22Rv1 (cell line): ENCODE measurements at regions not wholly inside any gene's neighbourhood (a gene's known extent, or its start where the extent isn't known, plus 50 kb on each side); places are given as distances from the start of the nearest gene placed in this dataset.

Experiments used
- H3K27ac ChIP-seq: fragments of 450-650 bp; 2 replicates; pipeline ENCODE4 v1.5.1; 2017
- ZFX ChIP-seq: fragments of 450-650 bp; IDR thresholded peaks from 2 replicates; pipeline ENCODE4 v1.6.1; 2017; ENCODE audit warnings: antibody characterized with exemption, borderline replicate concordance
- TF ChIP-seq, protein P1 (sequence below): fragments of 450-650 bp; IDR thresholded peaks from 2 replicates; pipeline ENCODE4 v1.5.1; 2017; ENCODE audit warnings: mild to moderate bottlenecking

- H3K27ac ChIP-seq, result no peak overlapping the region
- TF ChIP-seq, protein P1, sequence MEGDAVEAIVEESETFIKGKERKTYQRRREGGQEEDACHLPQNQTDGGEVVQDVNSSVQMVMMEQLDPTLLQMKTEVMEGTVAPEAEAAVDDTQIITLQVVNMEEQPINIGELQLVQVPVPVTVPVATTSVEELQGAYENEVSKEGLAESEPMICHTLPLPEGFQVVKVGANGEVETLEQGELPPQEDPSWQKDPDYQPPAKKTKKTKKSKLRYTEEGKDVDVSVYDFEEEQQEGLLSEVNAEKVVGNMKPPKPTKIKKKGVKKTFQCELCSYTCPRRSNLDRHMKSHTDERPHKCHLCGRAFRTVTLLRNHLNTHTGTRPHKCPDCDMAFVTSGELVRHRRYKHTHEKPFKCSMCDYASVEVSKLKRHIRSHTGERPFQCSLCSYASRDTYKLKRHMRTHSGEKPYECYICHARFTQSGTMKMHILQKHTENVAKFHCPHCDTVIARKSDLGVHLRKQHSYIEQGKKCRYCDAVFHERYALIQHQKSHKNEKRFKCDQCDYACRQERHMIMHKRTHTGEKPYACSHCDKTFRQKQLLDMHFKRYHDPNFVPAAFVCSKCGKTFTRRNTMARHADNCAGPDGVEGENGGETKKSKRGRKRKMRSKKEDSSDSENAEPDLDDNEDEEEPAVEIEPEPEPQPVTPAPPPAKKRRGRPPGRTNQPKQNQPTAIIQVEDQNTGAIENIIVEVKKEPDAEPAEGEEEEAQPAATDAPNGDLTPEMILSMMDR, result no peak
- TF ChIP-seq ZFX, result no peak
These were observed 1396.5 kb upstream of the CELF2 start for GRCh38 chr10:9621216-9621615.

- TF ChIP-seq, protein P1, result no peak
- no peak for TF ChIP-seq ZFX
- H3K27ac ChIP-seq, result no peak overlapping the region
These were observed 1392.4 kb upstream of the CELF2 start for GRCh38 chr10:9625304-9625703.

DNA sequence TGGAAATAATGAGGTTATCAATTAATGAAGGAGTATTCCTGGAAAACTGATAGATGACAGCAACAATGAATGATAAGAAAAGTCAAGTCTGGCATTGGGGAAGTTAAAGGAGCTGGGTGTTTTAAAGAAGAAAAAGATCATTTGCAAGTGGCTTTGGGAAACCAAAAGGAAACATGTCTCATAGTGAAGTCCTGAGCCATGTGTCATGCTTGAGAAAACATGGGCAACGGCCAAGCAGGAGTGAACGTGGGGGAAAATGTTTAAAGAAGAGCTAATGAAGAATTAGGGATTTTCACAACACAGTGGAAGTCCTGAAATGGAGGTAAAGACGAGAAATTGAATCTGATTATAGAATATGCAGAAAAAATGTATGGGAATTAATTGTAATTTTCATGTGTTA lies 1383.2 kb upstream of the CELF2 start:
- TF ChIP-seq, protein P1, result no peak
- TF ChIP-seq ZFX, result no peak
- no peak overlapping the region for H3K27ac ChIP-seq

DNA sequence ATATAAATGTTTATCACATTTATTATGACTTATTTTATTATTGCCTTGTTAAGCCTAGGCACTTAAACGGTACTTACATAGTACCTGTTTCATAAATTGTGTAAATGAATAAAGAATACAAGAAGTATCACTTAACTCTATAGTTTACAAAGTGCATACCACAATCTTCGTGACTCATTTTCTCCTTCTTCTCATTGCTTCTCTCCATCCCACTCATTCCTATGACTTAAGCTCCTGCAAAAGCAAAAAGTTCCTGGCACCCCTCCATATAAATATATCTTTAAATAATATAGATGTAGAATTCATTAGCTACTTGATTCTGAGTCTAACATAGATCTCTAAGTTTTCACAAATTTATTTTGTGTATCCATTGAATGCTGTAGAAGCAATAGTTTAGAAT lies 1382.0 kb upstream of the CELF2 start:
- TF ChIP-seq ZFX, result no peak
- TF ChIP-seq, protein P1, result no peak
- H3K27ac ChIP-seq, result no peak overlapping the region

DNA sequence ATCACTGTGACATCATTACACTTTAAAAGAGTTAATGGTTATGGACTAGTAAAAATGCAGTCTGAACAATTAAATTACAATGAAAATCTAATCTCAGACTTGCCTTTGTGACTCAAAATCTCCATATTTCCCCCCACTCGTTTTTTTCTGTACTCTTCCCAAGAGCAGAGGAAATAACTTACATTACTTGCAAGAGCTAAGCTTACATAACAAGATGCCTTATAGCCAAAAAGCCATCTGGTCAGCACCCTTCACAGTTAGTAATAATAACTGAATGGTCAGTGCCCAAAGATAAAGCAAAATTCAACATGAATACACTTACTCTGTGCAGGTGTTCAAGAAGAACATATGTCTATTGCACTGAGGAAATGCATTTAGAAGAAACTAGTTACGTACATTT lies 1381.5 kb upstream of the CELF2 start:
- TF ChIP-seq, protein P1, result no peak
- no peak for TF ChIP-seq ZFX

GRCh38 chr10:9643782-9644181 lies 1373.9 kb upstream of the CELF2 start:
- TF ChIP-seq ZFX, result no peak
- TF ChIP-seq, protein P1, result no peak
- H3K27ac ChIP-seq, result no peak overlapping the region

More for the DNA sequence above, 1381.5 kb upstream of the CELF2 start:
- no peak overlapping the region for H3K27ac ChIP-seq

DNA sequence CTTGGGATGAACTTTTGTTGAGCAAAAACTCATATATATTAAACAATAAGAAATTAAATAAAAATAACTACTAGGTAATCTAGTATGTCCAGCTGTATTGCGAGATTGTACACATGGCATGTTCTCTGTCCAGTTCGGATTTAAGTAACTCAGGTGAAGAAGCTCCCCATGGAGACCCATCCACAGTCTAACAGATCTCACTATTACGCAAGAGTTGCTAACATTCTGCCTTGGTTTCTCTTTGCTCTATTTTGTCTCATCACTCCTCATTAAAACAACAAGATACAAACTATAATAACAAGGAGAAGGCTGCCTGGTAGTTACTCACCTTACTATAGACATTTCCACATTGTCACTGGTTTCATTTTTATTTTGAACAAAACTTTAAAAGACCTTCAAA lies 1372.3 kb upstream of the CELF2 start:
- TF ChIP-seq, protein P1, result no peak
- no peak for TF ChIP-seq ZFX
- no peak overlapping the region for H3K27ac ChIP-seq
